HG02588 (cell line): ENCODE measurements at regions not wholly inside any gene's neighbourhood (a gene's known extent, or its start where the extent isn't known, plus 50 kb on each side); places are given as distances from the start of the nearest gene placed in this dataset.
"Not testable (repeated sequence)": the region's sequence is repeated elsewhere in the genome, so short reads cannot be mapped to it uniquely, and the experiment has no call there.

Experiments
- ATAC-seq: cut with Tn5 transposase; IDR thresholded peaks from one replicate; pipeline ENCODE4 v1.9.1; 2021; ENCODE audit warnings: mild to moderate bottlenecking, moderate library complexity; ENCODE audit not compliant: unreplicated experiment

- no peak for ATAC-seq
Measured at GRCh38 chr3:145581694-145582093, 579.3 kb downstream of the PLOD2 start.

- no peak for ATAC-seq
Measured at GRCh38 chr3:145604851-145605250, 556.1 kb downstream of the PLOD2 start.

- ATAC-seq = no peak
Measured at GRCh38 chr3:145620002-145620401, 541.0 kb downstream of the PLOD2 start.

GRCh38 chr3:145620486-145620885 is 540.5 kb downstream of the PLOD2 start:
- ATAC-seq = no peak

GRCh38 chr3:145623349-145623748 is 537.6 kb downstream of the PLOD2 start:
- no peak for ATAC-seq

- ATAC-seq = no peak
Measured at GRCh38 chr3:145628211-145628610, 532.8 kb downstream of the PLOD2 start.

- ATAC-seq = no peak
Measured at GRCh38 chr3:145637105-145637504, 523.9 kb downstream of the PLOD2 start.

GRCh38 chr3:145639003-145639606 is 521.9 kb downstream of the PLOD2 start:
- no peak for ATAC-seq

GRCh38 chr3:145639875-145640274 is 521.1 kb downstream of the PLOD2 start:
- no peak for ATAC-seq

GRCh38 chr3:145648396-145648795 is 512.6 kb downstream of the PLOD2 start:
- no peak for ATAC-seq

GRCh38 chr3:145649368-145649887 is 511.6 kb downstream of the PLOD2 start:
- no peak for ATAC-seq

- no peak for ATAC-seq
Measured at GRCh38 chr3:145650170-145650569, 510.8 kb downstream of the PLOD2 start.

GRCh38 chr3:145671121-145671520 is 489.9 kb downstream of the PLOD2 start:
- no peak for ATAC-seq

- ATAC-seq = no peak
Measured at GRCh38 chr3:145673838-145674237, 487.1 kb downstream of the PLOD2 start.

GRCh38 chr3:145678401-145678800 is 482.6 kb downstream of the PLOD2 start:
- no peak for ATAC-seq

GRCh38 chr3:145681181-145681580 is 479.8 kb downstream of the PLOD2 start:
- ATAC-seq = no peak

GRCh38 chr3:145687978-145688377 is 473.0 kb downstream of the PLOD2 start:
- ATAC-seq = not testable (repeated sequence)

GRCh38 chr3:145692751-145693150 is 468.2 kb downstream of the PLOD2 start:
- no peak for ATAC-seq

GRCh38 chr3:145696011-145696410 is 465.0 kb downstream of the PLOD2 start:
- no peak for ATAC-seq

GRCh38 chr3:145698250-145698649 is 462.7 kb downstream of the PLOD2 start:
- no peak for ATAC-seq

GRCh38 chr3:145698749-145699148 is 462.2 kb downstream of the PLOD2 start:
- no peak for ATAC-seq

GRCh38 chr3:145704020-145704419 is 457.0 kb downstream of the PLOD2 start:
- no peak for ATAC-seq

- not testable (repeated sequence) for ATAC-seq
Measured at GRCh38 chr3:145709779-145710178, 451.2 kb downstream of the PLOD2 start.
